Central memory CD8-positive, alpha-beta T cell (primary cell): ENCODE measurements at regions not wholly inside any gene's neighbourhood (a gene's known extent, or its start where the extent isn't known, plus 50 kb on each side); places are given as distances from the start of the nearest gene placed in this dataset.

Source experiments
- ATAC-seq: fragments of 150-1000 bp; cut with Tn5 transposase; replicated peaks from 2 replicates; pipeline ENCODE4 v1.10.0; 2022; ENCODE audit warnings: mild to moderate bottlenecking, moderate FRiP score, moderate number of reproducible peaks; ENCODE audit not compliant: poor library complexity, severe bottlenecking; ENCODE audit errors: extremely low read depth
- DNase-seq, 2 donors: peaks; one replicate each; pipeline ENCODE4 v3.0.0; 2021; ENCODE audit warnings: low spot score in 2 of 2
- H3K27ac Mint-ChIP-seq: one replicate; pipeline ENCODE4 v1.8.0; 2022; ENCODE audit warnings: low read depth, mild to moderate bottlenecking, moderate library complexity, mixed read lengths
- H3K27me3 Mint-ChIP-seq: one replicate; pipeline ENCODE4 v1.8.0; 2022; ENCODE audit warnings: mixed read lengths
- H3K36me3 Mint-ChIP-seq: one replicate; pipeline ENCODE4 v1.8.0; 2022; ENCODE audit warnings: mild to moderate bottlenecking, moderate library complexity, mixed read lengths; ENCODE audit not compliant: insufficient read depth
- H3K4me1 Mint-ChIP-seq: one replicate; pipeline ENCODE4 v1.8.0; 2022; ENCODE audit warnings: mixed read lengths
- H3K4me3 Mint-ChIP-seq: one replicate; pipeline ENCODE4 v1.8.0; 2022; ENCODE audit warnings: mild to moderate bottlenecking, moderate library complexity, mixed read lengths
- H3K9me3 Mint-ChIP-seq: one replicate; pipeline ENCODE4 v1.8.0; 2022; ENCODE audit warnings: mixed read lengths

DNA sequence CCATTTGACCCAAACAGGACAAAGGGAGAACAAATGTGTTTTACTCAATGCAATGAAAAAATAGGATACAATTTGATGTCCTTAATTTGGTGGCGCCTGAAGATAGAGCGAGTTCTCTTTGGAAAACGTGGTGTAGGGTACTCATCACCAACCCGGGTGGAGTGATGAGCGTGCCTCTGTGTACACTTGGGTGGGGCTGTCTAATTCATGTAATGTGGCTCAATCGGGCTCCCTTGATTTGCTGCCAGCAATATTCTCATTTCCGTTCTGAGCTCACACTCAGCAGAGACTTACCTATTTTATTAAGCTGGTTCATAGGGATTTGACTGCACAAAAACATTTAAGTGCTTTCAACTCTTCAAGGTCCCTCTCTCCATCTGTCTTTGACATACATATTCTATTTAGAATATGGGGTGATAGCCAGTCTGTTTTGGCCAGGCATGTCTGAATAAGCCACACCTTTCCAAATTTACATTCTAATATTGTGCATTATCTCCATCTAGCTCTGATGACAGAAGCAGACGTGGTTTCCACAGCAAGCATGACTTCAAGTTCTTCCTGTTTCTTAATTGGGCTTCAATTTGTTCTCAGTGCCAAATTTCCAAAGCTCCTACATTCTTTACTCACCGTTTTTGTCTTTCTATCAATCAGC lies 162.5 kb downstream of the IRX2 start:
- Mint-ChIP-seq H3K4me1 (no peaks in the 10 kb centered on the region), H3K36me3 (no peaks in the 10 kb centered on the region), H3K9me3 (no peaks in the 10 kb centered on the region), H3K4me3 (no peak overlapping the region), H3K27me3 (no peaks in the 10 kb centered on the region), H3K27ac (no peak overlapping the region)
- ATAC-seq (no peak), DNase-seq (no peak)

- no peak overlapping the region for H3K27ac Mint-ChIP-seq
- H3K27me3 Mint-ChIP-seq, result no peaks in the 10 kb centered on the region
- no peak for DNase-seq
- H3K36me3 Mint-ChIP-seq, result no peaks in the 10 kb centered on the region
- no peak overlapping the region for H3K4me3 Mint-ChIP-seq
- ATAC-seq, result no peak
- H3K4me1 Mint-ChIP-seq, result no peaks in the 10 kb centered on the region
- H3K9me3 Mint-ChIP-seq, result no peaks in the 10 kb centered on the region
Measured at GRCh38 chr5:2587189-2588031, 164.1 kb downstream of the IRX2 start.

- ATAC-seq (no peak), DNase-seq (no peak)
- Mint-ChIP-seq H3K36me3 (no peaks in the 10 kb centered on the region), H3K27ac (no peak overlapping the region), H3K4me3 (no peak overlapping the region), H3K9me3 (peaks cover 6% of the 10 kb centered on the region), H3K27me3 (no peaks in the 10 kb centered on the region), H3K4me1 (no peaks in the 10 kb centered on the region)
Measured at GRCh38 chr5:2586016-2586715, 165.3 kb downstream of the IRX2 start.

- ATAC-seq (no peak), DNase-seq (no peak)
- no peaks in the 10 kb centered on the region for H3K4me1 Mint-ChIP-seq
- H3K9me3 Mint-ChIP-seq, result peaks cover 6% of the 10 kb centered on the region
- no peak overlapping the region for H3K27ac Mint-ChIP-seq
- H3K36me3 Mint-ChIP-seq, result no peaks in the 10 kb centered on the region
- H3K27me3 Mint-ChIP-seq, result no peaks in the 10 kb centered on the region
- no peak overlapping the region for H3K4me3 Mint-ChIP-seq
Measured at GRCh38 chr5:2584579-2585269, 166.8 kb downstream of the IRX2 start.

- Mint-ChIP-seq H3K4me1 (no peaks in the 10 kb centered on the region), H3K4me3 (no peak overlapping the region), H3K27me3 (no peaks in the 10 kb centered on the region), H3K36me3 (no peaks in the 10 kb centered on the region), H3K27ac (no peak overlapping the region), H3K9me3 (peaks cover 6% of the 10 kb centered on the region)
- ATAC-seq (no peak), DNase-seq (no peak)
Measured at GRCh38 chr5:2582507-2582906, 169.0 kb downstream of the IRX2 start.

DNA sequence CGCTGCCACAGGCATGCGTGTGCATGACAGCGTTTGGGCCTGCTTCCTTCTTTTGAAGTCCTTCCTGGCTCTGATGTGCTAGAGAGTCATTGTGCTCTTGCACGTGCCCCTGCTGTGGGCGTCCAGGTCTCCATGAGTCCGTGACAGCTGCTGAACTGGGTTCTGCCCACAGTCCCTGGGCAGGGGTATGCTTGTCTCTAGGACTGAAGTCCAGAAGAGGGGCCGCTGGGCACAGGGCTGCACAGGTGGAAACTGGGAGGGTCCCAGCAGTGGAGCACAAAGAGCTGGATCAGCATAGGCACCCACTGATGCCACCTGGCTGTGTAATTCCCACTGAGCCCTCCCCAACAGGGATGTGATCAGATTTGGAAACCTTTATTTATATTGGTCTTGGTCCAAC lies 169.4 kb downstream of the IRX2 start:
- H3K27ac Mint-ChIP-seq, result no peak overlapping the region
- no peak overlapping the region for H3K4me3 Mint-ChIP-seq
- DNase-seq (no peak), ATAC-seq (no peak)
- peaks cover 6% of the 10 kb centered on the region for H3K9me3 Mint-ChIP-seq
- no peaks in the 10 kb centered on the region for H3K36me3 Mint-ChIP-seq
- H3K4me1 Mint-ChIP-seq, result no peaks in the 10 kb centered on the region
- H3K27me3 Mint-ChIP-seq, result no peaks in the 10 kb centered on the region

- ATAC-seq, result no peak
- Mint-ChIP-seq H3K4me3 (no peak overlapping the region), H3K36me3 (no peaks in the 10 kb centered on the region), H3K9me3 (peaks cover 6% of the 10 kb centered on the region), H3K27ac (peak overlapping the region; percentile 47), H3K27me3 (no peaks in the 10 kb centered on the region), H3K4me1 (no peaks in the 10 kb centered on the region)
- DNase-seq, result no peak
Measured at GRCh38 chr5:2581418-2581817, 170.1 kb downstream of the IRX2 start.

- Mint-ChIP-seq H3K36me3 (no peaks in the 10 kb centered on the region), H3K4me1 (no peaks in the 10 kb centered on the region), H3K9me3 (peaks cover 6% of the 10 kb centered on the region), H3K27ac (no peak overlapping the region), H3K4me3 (no peak overlapping the region), H3K27me3 (no peaks in the 10 kb centered on the region)
- DNase-seq, result no peak
- ATAC-seq, result no peak
Measured at GRCh38 chr5:2579126-2579525, 172.4 kb downstream of the IRX2 start.

GRCh38 chr5:2577312-2578036 lies 174.0 kb downstream of the IRX2 start:
- no peaks in the 10 kb centered on the region for H3K36me3 Mint-ChIP-seq
- peaks cover 6% of the 10 kb centered on the region for H3K9me3 Mint-ChIP-seq
- H3K4me3 Mint-ChIP-seq, result no peak overlapping the region
- no peaks in the 10 kb centered on the region for H3K4me1 Mint-ChIP-seq
- ATAC-seq (no peak), DNase-seq (no peak)
- no peaks in the 10 kb centered on the region for H3K27me3 Mint-ChIP-seq
- no peak overlapping the region for H3K27ac Mint-ChIP-seq

DNA sequence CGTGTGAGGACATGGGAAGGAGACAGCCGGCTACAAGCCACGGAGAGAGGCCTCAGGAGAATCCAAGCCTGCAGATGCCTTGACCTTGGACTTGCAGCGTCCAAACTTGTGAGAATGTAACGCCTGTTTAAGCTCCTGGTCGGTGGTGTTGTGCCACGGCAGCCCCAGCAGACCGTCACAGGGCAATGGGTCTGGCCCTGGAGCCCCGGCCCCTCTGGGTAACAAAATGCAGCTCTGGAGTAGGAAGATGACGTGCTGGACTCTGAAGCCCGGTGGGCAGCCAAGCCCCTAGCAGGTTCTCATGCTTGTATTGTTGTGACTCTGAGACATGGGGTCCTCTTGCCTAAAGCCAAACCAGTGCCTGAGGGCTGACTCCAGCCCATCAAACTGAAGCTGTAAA lies 174.7 kb downstream of the IRX2 start:
- Mint-ChIP-seq H3K4me1 (no peaks in the 10 kb centered on the region), H3K9me3 (peaks cover 7% of the 10 kb centered on the region), H3K27ac (no peak overlapping the region), H3K36me3 (no peaks in the 10 kb centered on the region), H3K4me3 (no peak overlapping the region), H3K27me3 (no peaks in the 10 kb centered on the region)
- no peak for DNase-seq
- no peak for ATAC-seq

DNA sequence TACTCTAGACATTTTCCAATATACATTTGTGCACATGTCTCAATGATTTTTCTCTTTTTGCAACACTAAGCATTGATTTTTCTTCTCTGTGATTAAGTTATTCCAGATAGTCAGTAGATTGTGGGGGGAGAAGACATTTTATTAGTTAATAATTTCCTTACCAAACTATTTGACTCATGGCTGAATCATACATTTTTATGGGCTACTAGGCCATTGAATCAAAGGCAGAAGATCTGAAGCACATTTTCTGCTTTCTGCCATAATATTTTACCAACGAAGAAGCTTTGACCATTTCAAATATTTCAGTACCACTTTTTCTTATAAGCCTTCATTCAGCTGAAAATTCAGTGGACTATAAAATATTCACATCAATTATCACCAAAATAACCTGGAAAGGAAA lies 175.6 kb downstream of the IRX2 start:
- H3K4me1 Mint-ChIP-seq, result no peaks in the 10 kb centered on the region
- H3K9me3 Mint-ChIP-seq, result peaks cover 5% of the 10 kb centered on the region
- ATAC-seq, result no peak
- H3K4me3 Mint-ChIP-seq, result no peak overlapping the region
- no peak for DNase-seq
- no peak overlapping the region for H3K27ac Mint-ChIP-seq
- no peaks in the 10 kb centered on the region for H3K36me3 Mint-ChIP-seq
- no peaks in the 10 kb centered on the region for H3K27me3 Mint-ChIP-seq

DNA sequence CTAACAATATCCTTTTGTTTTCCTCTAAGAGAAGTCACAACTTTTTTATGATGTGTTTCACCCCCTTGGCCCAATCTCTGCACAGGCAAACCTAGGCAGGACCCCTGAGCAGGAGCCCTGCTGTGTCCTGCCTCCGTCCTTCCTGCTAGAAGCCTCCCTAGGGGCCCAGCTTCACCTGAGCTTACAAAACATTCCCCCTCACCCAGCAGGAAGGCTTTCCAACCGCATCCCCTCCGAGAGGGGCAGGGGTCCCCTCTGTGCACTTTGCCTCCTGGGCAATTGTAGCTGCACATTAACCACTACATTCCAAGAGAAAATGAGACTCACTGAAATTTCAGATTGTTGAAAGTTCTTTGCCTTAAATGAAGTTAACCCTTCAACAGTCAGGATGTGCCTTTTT lies 176.2 kb downstream of the IRX2 start:
- Mint-ChIP-seq H3K9me3 (peaks cover 5% of the 10 kb centered on the region), H3K27me3 (no peaks in the 10 kb centered on the region), H3K36me3 (no peaks in the 10 kb centered on the region), H3K4me3 (no peak overlapping the region), H3K4me1 (no peaks in the 10 kb centered on the region), H3K27ac (no peak overlapping the region)
- ATAC-seq, result no peak
- no peak for DNase-seq
